Lung microvascular endothelial cell (primary cell): ENCODE measurements at regions not wholly inside any gene's neighbourhood (a gene's known extent, or its start where the extent isn't known, plus 50 kb on each side); places are given as distances from the start of the nearest gene placed in this dataset.

Source experiments
- DNase-seq, 2 donors: peaks; one replicate each; pipeline versions ENCODE4 v3.0.0 to v3.0.0-alpha.2; 2010; ENCODE audit warnings: low read depth in 2 of 2

GRCh38 chr11:11078344-11079086, 220.7 kb upstream of the ZBED5 start:
- DNase-seq: peak in 1 of 2 donors; percentile 12

GRCh38 chr11:11077898-11078297, 220.0 kb upstream of the ZBED5 start:
- no peak for DNase-seq

- no peak for DNase-seq
Measured at GRCh38 chr11:11076879-11077278, 219.0 kb upstream of the ZBED5 start.

GRCh38 chr11:11076276-11076675, 218.4 kb upstream of the ZBED5 start:
- no peak for DNase-seq

GRCh38 chr11:11075515-11076171, 217.8 kb upstream of the ZBED5 start:
- no peak for DNase-seq

- no peak for DNase-seq
Measured at GRCh38 chr11:11074686-11075335, 217.0 kb upstream of the ZBED5 start.

- DNase-seq: no peak
Measured at GRCh38 chr11:11073996-11074395, 216.1 kb upstream of the ZBED5 start.

- no peak for DNase-seq
Measured at GRCh38 chr11:11072067-11072466, 214.2 kb upstream of the ZBED5 start.

- DNase-seq: no peak
Measured at GRCh38 chr11:11071486-11071885, 213.6 kb upstream of the ZBED5 start.

- DNase-seq: no peak
Measured at GRCh38 chr11:11070976-11071375, 213.1 kb upstream of the ZBED5 start.

GRCh38 chr11:11069841-11070835, 212.3 kb upstream of the ZBED5 start:
- no peak for DNase-seq

- no peak for DNase-seq
Measured at GRCh38 chr11:11068113-11068512, 210.3 kb upstream of the ZBED5 start.

- DNase-seq: no peak
Measured at GRCh38 chr11:11065396-11065795, 207.5 kb upstream of the ZBED5 start.

- DNase-seq: no peak
Measured at GRCh38 chr11:11057472-11057854, 199.6 kb upstream of the ZBED5 start.

- no peak for DNase-seq
Measured at GRCh38 chr11:11056749-11057471, 199.1 kb upstream of the ZBED5 start.

GRCh38 chr11:11056316-11056715, 198.5 kb upstream of the ZBED5 start:
- no peak for DNase-seq

- DNase-seq: no peak
Measured at GRCh38 chr11:11047851-11048610, 190.2 kb upstream of the ZBED5 start.

- no peak for DNase-seq
Measured at GRCh38 chr11:11046781-11047180, 188.9 kb upstream of the ZBED5 start.

- no peak for DNase-seq
Measured at GRCh38 chr11:11045156-11045930, 187.5 kb upstream of the ZBED5 start.
